ENCODE measurements at regions not wholly inside any gene's neighbourhood (a gene's known extent, or its start where the extent isn't known, plus 50 kb on each side); places are given as distances from the start of the nearest gene placed in this dataset.
A peak's percentile ranks its signal among the peaks of the same experiment; 100 is the strongest.

DNA sequence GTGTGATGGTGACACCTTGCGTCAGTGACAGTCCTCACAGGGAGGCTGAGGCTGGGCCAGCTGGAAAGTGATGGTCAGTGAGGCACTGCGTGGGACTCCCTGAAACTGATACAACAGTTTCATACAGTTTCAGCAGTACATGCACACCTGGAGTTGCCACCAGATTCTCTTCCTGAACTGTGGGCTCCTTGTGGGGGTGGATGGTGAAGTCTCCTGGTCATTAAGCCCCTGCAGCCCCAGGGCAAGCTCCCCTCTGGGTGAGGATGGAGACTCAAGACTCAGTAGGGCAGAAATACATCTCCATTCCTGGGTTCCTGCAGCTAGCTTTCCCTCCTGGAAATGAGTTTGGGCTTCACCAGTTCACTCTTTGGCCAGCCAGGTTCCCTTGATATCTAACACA, 392.7 kb downstream of the UQCRFS1 start:
- TF ChIP-seq, protein P1, sequence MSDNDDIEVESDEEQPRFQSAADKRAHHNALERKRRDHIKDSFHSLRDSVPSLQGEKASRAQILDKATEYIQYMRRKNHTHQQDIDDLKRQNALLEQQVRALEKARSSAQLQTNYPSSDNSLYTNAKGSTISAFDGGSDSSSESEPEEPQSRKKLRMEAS (IDR thresholded peaks at IDR 0.05; ENCODE audit: low read depth, low read length), result no peak
- TF ChIP-seq CTCF (IDR thresholded peaks at IDR 0.05; ENCODE audit: low read depth, low read length), result no peak
- no peak for TF ChIP-seq POLR2A (IDR thresholded peaks at IDR 0.05; ENCODE audit: extremely low read depth, insufficient read length)
- no peak for TF ChIP-seq MYC (IDR thresholded peaks at IDR 0.05; ENCODE audit: low read depth, low read length)
- no peak overlapping the region for H3K4me3 ChIP-seq (ENCODE audit: low read depth, low read length)
- DNase-seq (ENCODE audit: low read depth), result no peak

- TF ChIP-seq CTCF (IDR thresholded peaks at IDR 0.05; ENCODE audit: low read depth, low read length) (no peak), MYC (IDR thresholded peaks at IDR 0.05; ENCODE audit: low read depth, low read length) (no peak), POLR2A (IDR thresholded peaks at IDR 0.05; ENCODE audit: extremely low read depth, insufficient read length) (no peak)
- TF ChIP-seq, protein P1 (IDR thresholded peaks at IDR 0.05; ENCODE audit: low read depth, low read length), result no peak
- no peak overlapping the region for H3K4me3 ChIP-seq (ENCODE audit: low read depth, low read length)
- no peak for DNase-seq (ENCODE audit: low read depth)
Observed at GRCh38 chr19:28815257-28815656, 397.7 kb downstream of the UQCRFS1 start.

DNA sequence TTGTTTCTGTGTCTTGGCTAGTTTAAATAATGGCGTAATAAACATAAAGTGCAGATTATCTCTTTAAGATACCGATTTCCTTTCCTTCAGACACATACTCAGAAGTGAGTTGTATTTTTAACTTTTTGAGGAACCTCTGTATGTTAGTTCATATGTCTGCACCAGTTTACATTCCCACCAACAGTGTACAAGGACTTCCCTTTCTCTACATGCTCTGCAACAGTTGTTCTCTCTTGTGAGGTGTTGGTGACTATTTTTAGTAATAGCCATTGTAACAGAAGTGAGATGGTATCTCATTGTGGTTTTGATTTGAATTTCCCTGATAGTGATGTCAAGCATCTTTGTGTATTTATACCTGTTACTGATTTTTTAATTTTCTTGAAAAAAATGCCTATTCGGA, 418.6 kb downstream of the UQCRFS1 start:
- peak; percentile 0 for DNase-seq (ENCODE audit: low read depth)
- no peak for TF ChIP-seq CTCF (IDR thresholded peaks at IDR 0.05; ENCODE audit: low read depth, low read length)
- no peak for TF ChIP-seq POLR2A (IDR thresholded peaks at IDR 0.05; ENCODE audit: extremely low read depth, insufficient read length)
- no peak for TF ChIP-seq MYC (IDR thresholded peaks at IDR 0.05; ENCODE audit: low read depth, low read length)
- TF ChIP-seq, protein P1 (IDR thresholded peaks at IDR 0.05; ENCODE audit: low read depth, low read length), result no peak
- H3K4me3 ChIP-seq (ENCODE audit: low read depth, low read length), result no peak overlapping the region

GRCh38 chr19:28793391-28794168, 419.4 kb downstream of the UQCRFS1 start:
- DNase-seq (ENCODE audit: low read depth), result no peak
- H3K4me3 ChIP-seq (ENCODE audit: low read depth, low read length), result no peak overlapping the region
- TF ChIP-seq POLR2A (IDR thresholded peaks at IDR 0.05; ENCODE audit: extremely low read depth, insufficient read length), result no peak

- TF ChIP-seq MYC (IDR thresholded peaks at IDR 0.05; ENCODE audit: low read depth, low read length) (no peak), POLR2A (IDR thresholded peaks at IDR 0.05; ENCODE audit: extremely low read depth, insufficient read length) (no peak), CTCF (IDR thresholded peaks at IDR 0.05; ENCODE audit: low read depth, low read length) (no peak)
- TF ChIP-seq, protein P1 (IDR thresholded peaks at IDR 0.05; ENCODE audit: low read depth, low read length), result no peak
- no peak overlapping the region for H3K4me3 ChIP-seq (ENCODE audit: low read depth, low read length)
- no peak for DNase-seq (ENCODE audit: low read depth)
Observed at GRCh38 chr19:28785971-28786370, 427.0 kb downstream of the UQCRFS1 start.

- no peak for DNase-seq (ENCODE audit: low read depth)
- no peak for TF ChIP-seq MYC (IDR thresholded peaks at IDR 0.05; ENCODE audit: low read depth, low read length)
- TF ChIP-seq CTCF (IDR thresholded peaks at IDR 0.05; ENCODE audit: low read depth, low read length), result no peak
- no peak for TF ChIP-seq POLR2A (IDR thresholded peaks at IDR 0.05; ENCODE audit: extremely low read depth, insufficient read length)
- TF ChIP-seq, protein P1 (IDR thresholded peaks at IDR 0.05; ENCODE audit: low read depth, low read length), result no peak
- H3K4me3 ChIP-seq (ENCODE audit: low read depth, low read length), result no peak overlapping the region
Observed at GRCh38 chr19:28764066-28764465, 448.9 kb downstream of the UQCRFS1 start.
